OCI-LY1 (cell line): ENCODE measurements at regions not wholly inside any gene's neighbourhood (a gene's known extent, or its start where the extent isn't known, plus 50 kb on each side); places are given as distances from the start of the nearest gene placed in this dataset.
"Not testable (repeated sequence)": the region's sequence is repeated elsewhere in the genome, so short reads cannot be mapped to it uniquely, and the experiment has no call there.

ENCODE experiments used
- H2AFZ ChIP-seq: fragments of 200-600 bp; sonication (generic), shearing (Covaris generic); 2 replicates; pipeline ENCODE4 v1.6.0; 2014; ENCODE audit warnings: antibody characterized with exemption, mild to moderate bottlenecking, low read length
- H3F3A ChIP-seq: fragments of 200-600 bp; sonication (generic), shearing (Covaris generic); 2 replicates; pipeline ENCODE4 v1.6.0; 2014; ENCODE audit warnings: mild to moderate bottlenecking, antibody characterized with exemption, low read length, moderate library complexity; ENCODE audit not compliant: insufficient read depth
- H3K27ac ChIP-seq: fragments of 200-600 bp; sonication (generic); 2 replicates; pipeline ENCODE4 v1.5.1; 2014; ENCODE audit warnings: low read length, mixed run types, mild to moderate bottlenecking, low read depth; ENCODE audit not compliant: poor library complexity, severe bottlenecking
- H3K27me3 ChIP-seq: fragments of 200-600 bp; sonication (generic); 2 replicates; pipeline ENCODE4 v1.6.0; 2014; ENCODE audit warnings: antibody characterized with exemption, mild to moderate bottlenecking, low read length, moderate library complexity; ENCODE audit not compliant: insufficient read depth
- H3K36me3 ChIP-seq: fragments of 200-600 bp; sonication (generic); 2 replicates; pipeline ENCODE4 v1.6.1; 2014; ENCODE audit warnings: mild to moderate bottlenecking, antibody characterized with exemption, low read length, moderate library complexity, mixed read lengths; ENCODE audit not compliant: insufficient read depth
- H3K4me1 ChIP-seq: fragments of 200-600 bp; sonication (generic); 2 replicates; pipeline ENCODE4 v1.5.1; 2014; ENCODE audit warnings: mild to moderate bottlenecking, low read length, moderate library complexity; ENCODE audit not compliant: insufficient read depth, severe bottlenecking
- H3K4me2 ChIP-seq: fragments of 200-600 bp; sonication (generic), shearing (Covaris generic); 2 replicates; pipeline ENCODE4 v1.6.1; 2014; ENCODE audit warnings: low read length
- H3K4me3 ChIP-seq: fragments of 200-600 bp; sonication (generic); 2 replicates; pipeline ENCODE4 v1.5.1; 2014; ENCODE audit warnings: low read length, low read depth, mild to moderate bottlenecking, mixed read lengths; ENCODE audit not compliant: poor library complexity, severe bottlenecking
- H3K79me2 ChIP-seq: fragments of 200-600 bp; shearing (Covaris generic); 2 replicates; pipeline ENCODE4 v1.6.1; 2016; ENCODE audit warnings: mixed run types, low read length, mixed read lengths; ENCODE audit not compliant: insufficient read depth
- H3K9ac ChIP-seq: fragments of 200-600 bp; sonication (generic), shearing (Covaris generic); 2 replicates; pipeline ENCODE4 v1.6.1; 2014; ENCODE audit warnings: mild to moderate bottlenecking, low read length, mixed read lengths
- H3K9me2 ChIP-seq: fragments of 200-600 bp; sonication (generic), shearing (Covaris generic); 2 replicates; pipeline ENCODE4 v1.6.1; 2014; ENCODE audit warnings: low read depth, mild to moderate bottlenecking, low read length, mixed read lengths
- H3K9me3 ChIP-seq: fragments of 200-600 bp; shearing (Covaris generic); 2 replicates; pipeline ENCODE4 v1.6.1; 2014; ENCODE audit warnings: low read length, mixed read lengths
- H4K20me1 ChIP-seq: fragments of 200-600 bp; sonication (generic), shearing (Covaris generic); 2 replicates; pipeline ENCODE4 v1.6.0; 2016; ENCODE audit warnings: mild to moderate bottlenecking, low read length; ENCODE audit not compliant: insufficient read depth

- H3K9me2 ChIP-seq, H3K79me2 ChIP-seq, H3K4me3 ChIP-seq, H3K9ac ChIP-seq, H3K27me3 ChIP-seq, H3K27ac ChIP-seq, H4K20me1 ChIP-seq, H3K4me1 ChIP-seq, H3K4me2 ChIP-seq, H3K9me3 ChIP-seq, H2AFZ ChIP-seq, H3F3A ChIP-seq, H3K36me3 ChIP-seq: not testable (repeated sequence)
Measured at GRCh38 chr7:76956531-76956930, 75.6 kb downstream of the SPDYE17 start.

GRCh38 chr7:76955124-76955523, 77.0 kb downstream of the SPDYE17 start:
- H3K9me2 ChIP-seq, H3K36me3 ChIP-seq, H3K27me3 ChIP-seq, H3K4me1 ChIP-seq, H3K9ac ChIP-seq, H3K4me2 ChIP-seq, H4K20me1 ChIP-seq, H3K27ac ChIP-seq, H3K79me2 ChIP-seq, H3K4me3 ChIP-seq, H3K9me3 ChIP-seq, H3F3A ChIP-seq, H2AFZ ChIP-seq: not testable (repeated sequence)

- not testable (repeated sequence) for H3F3A ChIP-seq, H3K4me2 ChIP-seq, H2AFZ ChIP-seq, H3K79me2 ChIP-seq, H3K36me3 ChIP-seq, H3K9ac ChIP-seq, H4K20me1 ChIP-seq, H3K9me3 ChIP-seq, H3K27ac ChIP-seq, H3K27me3 ChIP-seq, H3K4me1 ChIP-seq, H3K9me2 ChIP-seq, H3K4me3 ChIP-seq
Measured at GRCh38 chr7:76944603-76945002, 87.6 kb downstream of the SPDYE17 start.

GRCh38 chr7:76941809-76942765, 90.1 kb downstream of the SPDYE17 start:
- not testable (repeated sequence) for H3K27ac ChIP-seq, H3K36me3 ChIP-seq, H3K9me2 ChIP-seq, H3K27me3 ChIP-seq, H3K9ac ChIP-seq, H3K9me3 ChIP-seq, H4K20me1 ChIP-seq, H3K4me3 ChIP-seq, H3F3A ChIP-seq, H2AFZ ChIP-seq, H3K79me2 ChIP-seq, H3K4me2 ChIP-seq, H3K4me1 ChIP-seq

- not testable (repeated sequence) for H3K9ac ChIP-seq, H3K4me1 ChIP-seq, H3K36me3 ChIP-seq, H4K20me1 ChIP-seq, H3F3A ChIP-seq, H3K27me3 ChIP-seq, H2AFZ ChIP-seq, H3K4me2 ChIP-seq, H3K4me3 ChIP-seq, H3K9me3 ChIP-seq, H3K27ac ChIP-seq, H3K79me2 ChIP-seq, H3K9me2 ChIP-seq
Measured at GRCh38 chr7:76937781-76938180, 94.4 kb downstream of the SPDYE17 start.

- not testable (repeated sequence) for H3K36me3 ChIP-seq, H3F3A ChIP-seq, H3K4me2 ChIP-seq, H4K20me1 ChIP-seq, H3K4me3 ChIP-seq, H3K79me2 ChIP-seq, H3K4me1 ChIP-seq, H3K27ac ChIP-seq, H3K9ac ChIP-seq, H3K9me2 ChIP-seq, H3K9me3 ChIP-seq, H2AFZ ChIP-seq, H3K27me3 ChIP-seq
Measured at GRCh38 chr7:76937330-76937729, 94.8 kb downstream of the SPDYE17 start.

GRCh38 chr7:76936346-76936745, 95.8 kb downstream of the SPDYE17 start:
- H3K27me3 ChIP-seq, H3K36me3 ChIP-seq, H3K9ac ChIP-seq, H3K27ac ChIP-seq, H3F3A ChIP-seq, H2AFZ ChIP-seq, H4K20me1 ChIP-seq, H3K4me2 ChIP-seq, H3K9me2 ChIP-seq, H3K9me3 ChIP-seq, H3K4me1 ChIP-seq, H3K4me3 ChIP-seq, H3K79me2 ChIP-seq: not testable (repeated sequence)

GRCh38 chr7:76934711-76935110, 97.5 kb downstream of the SPDYE17 start:
- H3K4me1 ChIP-seq, H3K27me3 ChIP-seq, H4K20me1 ChIP-seq, H3K27ac ChIP-seq, H3K9me3 ChIP-seq, H3K9ac ChIP-seq, H3K9me2 ChIP-seq, H3K36me3 ChIP-seq, H3K79me2 ChIP-seq, H2AFZ ChIP-seq, H3K4me2 ChIP-seq, H3F3A ChIP-seq, H3K4me3 ChIP-seq: not testable (repeated sequence)
